Esophagus squamous epithelium (tissue), 4 donors: ENCODE measurements at regions not wholly inside any gene's neighbourhood (a gene's known extent, or its start where the extent isn't known, plus 50 kb on each side); places are given as distances from the start of the nearest gene placed in this dataset.

Experiments used
- CTCF ChIP-seq, 6 experiments: fragments of 450-650 bp in 4 of 6; fragments of 200-600 bp in 2 of 6; sonication (generic) in 2 of 6; IDR thresholded peaks; one replicate each; pipeline ENCODE4 v1.5.1; 2016 to 2019; ENCODE audit warnings: antibody characterized with exemption in 6 of 6, mild to moderate bottlenecking in 4 of 6, moderate library complexity in 4 of 6
- POLR2A ChIP-seq, 4 donors: fragments of 450-650 bp; IDR thresholded peaks; one replicate each; pipeline ENCODE4 v1.6.1; 2017; ENCODE audit warnings: antibody characterized with exemption in 4 of 4, mild to moderate bottlenecking in 4 of 4, moderate library complexity in 3 of 4

GRCh38 chr20:30815577-30816181 lies 441.8 kb upstream of the DEFB115 start:
- no peak for TF ChIP-seq CTCF (IDR thresholded peaks at IDR 0.05)
- TF ChIP-seq POLR2A (IDR thresholded peaks at IDR 0.05) = no peak
